Stimulated activated CD4-positive, alpha-beta T cell treated with anti-CD3 and anti-CD28 coated beads, TNF-alpha, amount 100 ng/mL, for 1 hour (primary cell): ENCODE measurements at regions not wholly inside any gene's neighbourhood (a gene's known extent, or its start where the extent isn't known, plus 50 kb on each side); places are given as distances from the start of the nearest gene placed in this dataset.

ENCODE experiments used
- DNase-seq, 3 donors: peaks; one replicate each; pipeline ENCODE4 v3.0.0-alpha.2; 2020; ENCODE audit warnings: low read depth in 3 of 3, low spot score in 1 of 3

GRCh38 chr2:7986431-7986830 is 695.4 kb upstream of the ID2 start:
- no peak for DNase-seq

- no peak for DNase-seq
Observed at GRCh38 chr2:7987992-7988391, 693.9 kb upstream of the ID2 start.

GRCh38 chr2:7988440-7988839 is 693.4 kb upstream of the ID2 start:
- DNase-seq: no peak

- no peak for DNase-seq
Observed at GRCh38 chr2:7989823-7990222, 692.0 kb upstream of the ID2 start.

- no peak for DNase-seq
Observed at GRCh38 chr2:7992612-7993602, 688.9 kb upstream of the ID2 start.

- no peak for DNase-seq
Observed at GRCh38 chr2:7994397-7994951, 687.4 kb upstream of the ID2 start.

GRCh38 chr2:7997279-7997678 is 684.6 kb upstream of the ID2 start:
- no peak for DNase-seq

GRCh38 chr2:7999683-8000476 is 682.0 kb upstream of the ID2 start:
- DNase-seq: no peak

GRCh38 chr2:8000870-8001269 is 681.0 kb upstream of the ID2 start:
- DNase-seq: no peak

- no peak for DNase-seq
Observed at GRCh38 chr2:8002765-8003393, 679.0 kb upstream of the ID2 start.

- no peak for DNase-seq
Observed at GRCh38 chr2:8003462-8004075, 678.3 kb upstream of the ID2 start.

- DNase-seq: no peak
Observed at GRCh38 chr2:8004250-8004681, 677.6 kb upstream of the ID2 start.

GRCh38 chr2:8006181-8006580 is 675.7 kb upstream of the ID2 start:
- DNase-seq: no peak

GRCh38 chr2:8006626-8007025 is 675.2 kb upstream of the ID2 start:
- no peak for DNase-seq

- DNase-seq: no peak
Observed at GRCh38 chr2:8009010-8009597, 672.8 kb upstream of the ID2 start.

GRCh38 chr2:8015848-8016600 is 665.8 kb upstream of the ID2 start:
- no peak for DNase-seq

- DNase-seq: no peak
Observed at GRCh38 chr2:8016688-8017087, 665.2 kb upstream of the ID2 start.

- no peak for DNase-seq
Observed at GRCh38 chr2:8018956-8019355, 662.9 kb upstream of the ID2 start.

- DNase-seq: no peak
Observed at GRCh38 chr2:8019934-8020333, 661.9 kb upstream of the ID2 start.

GRCh38 chr2:8021921-8022320 is 659.9 kb upstream of the ID2 start:
- DNase-seq: no peak
